HUES6 (cell line): ENCODE measurements at regions not wholly inside any gene's neighbourhood (a gene's known extent, or its start where the extent isn't known, plus 50 kb on each side); places are given as distances from the start of the nearest gene placed in this dataset.

Experiments used
- H3K27ac ChIP-seq: 2 replicates; pipeline ENCODE4 v1.7.0; 2013; ENCODE audit warnings: low read depth, mild to moderate bottlenecking, low read length, inconsistent platforms
- H3K27me3 ChIP-seq: 2 replicates; pipeline ENCODE4 v1.6.1; 2013; ENCODE audit warnings: low read length; ENCODE audit not compliant: control insufficient read depth, insufficient read depth
- H3K36me3 ChIP-seq: 2 replicates; pipeline ENCODE4 v1.6.1; 2013; ENCODE audit warnings: low read length; ENCODE audit not compliant: control insufficient read depth, insufficient read depth
- H3K4me1 ChIP-seq: 2 replicates; pipeline ENCODE4 v1.6.1; 2013; ENCODE audit warnings: low read length; ENCODE audit not compliant: control insufficient read depth, insufficient read depth
- H3K4me3 ChIP-seq: 2 replicates; pipeline ENCODE4 v1.5.1; 2013; ENCODE audit warnings: low read depth, low read length
- H3K9ac ChIP-seq: one replicate; pipeline ENCODE4 v1.6.1; 2013; ENCODE audit warnings: mild to moderate bottlenecking, low read length
- H3K9me3 ChIP-seq: 2 replicates; pipeline ENCODE4 v1.6.1; 2013; ENCODE audit warnings: low read depth, low read length; ENCODE audit not compliant: control insufficient read depth, insufficient read depth

DNA sequence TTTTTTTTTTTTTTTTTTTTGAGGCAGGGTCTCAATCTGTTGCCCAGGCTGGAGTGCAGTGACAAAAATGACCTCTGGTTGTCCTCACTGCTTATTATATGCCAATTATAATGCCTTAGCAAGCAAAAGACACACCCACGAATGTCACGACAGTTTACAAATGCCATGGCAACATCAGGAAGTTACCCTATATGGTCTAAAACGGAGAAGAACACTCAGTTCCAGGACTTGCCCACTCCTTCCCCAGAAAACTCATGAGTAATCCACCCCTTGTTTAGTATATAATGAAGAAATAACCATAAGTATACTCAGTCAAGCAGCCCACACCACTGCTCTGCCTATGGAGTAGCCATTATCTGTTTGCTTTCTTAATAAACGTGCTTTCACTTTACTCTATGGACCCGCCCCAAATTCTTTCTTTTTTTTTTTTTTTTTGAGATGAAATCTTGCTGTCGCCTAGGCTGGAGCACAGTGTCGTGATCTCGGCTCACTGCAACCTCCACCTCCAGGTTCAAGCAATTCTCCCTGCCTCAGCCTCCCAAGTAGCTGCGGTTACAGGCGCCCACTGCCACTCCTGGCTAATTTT lies 106.2 kb downstream of the SMIM20 start:
- H3K9me3 ChIP-seq = no peaks in the 10 kb centered on the region
- no peak overlapping the region for H3K9ac ChIP-seq
- H3K27ac ChIP-seq = no peak overlapping the region
- no peaks in the 10 kb centered on the region for H3K36me3 ChIP-seq
- H3K27me3 ChIP-seq = no peaks in the 10 kb centered on the region
- H3K4me1 ChIP-seq = no peaks in the 10 kb centered on the region
- no peak overlapping the region for H3K4me3 ChIP-seq

DNA sequence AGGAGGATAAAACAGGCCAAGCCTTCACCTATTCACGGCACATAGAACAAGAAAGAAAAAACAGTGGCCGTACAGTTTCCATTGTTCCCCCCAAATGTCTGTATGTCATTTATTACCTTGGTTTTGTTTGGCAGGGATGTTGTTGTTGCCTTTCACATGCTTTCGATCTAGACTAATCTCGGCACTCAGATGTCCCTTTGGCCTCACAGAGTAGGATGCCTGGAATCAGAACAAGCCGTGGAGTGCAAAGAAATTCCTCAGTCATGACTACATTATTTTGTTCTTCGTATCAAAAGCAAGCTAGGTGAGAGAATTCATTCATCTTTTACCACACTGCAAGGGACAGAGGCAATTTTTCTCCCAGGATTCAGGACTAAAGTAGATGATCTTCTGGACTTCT lies 106.9 kb downstream of the SMIM20 start:
- no peaks in the 10 kb centered on the region for H3K4me1 ChIP-seq
- no peak overlapping the region for H3K9ac ChIP-seq
- no peak overlapping the region for H3K27ac ChIP-seq
- H3K4me3 ChIP-seq = no peak overlapping the region
- no peaks in the 10 kb centered on the region for H3K27me3 ChIP-seq
- H3K9me3 ChIP-seq = no peaks in the 10 kb centered on the region
- H3K36me3 ChIP-seq = no peaks in the 10 kb centered on the region

DNA sequence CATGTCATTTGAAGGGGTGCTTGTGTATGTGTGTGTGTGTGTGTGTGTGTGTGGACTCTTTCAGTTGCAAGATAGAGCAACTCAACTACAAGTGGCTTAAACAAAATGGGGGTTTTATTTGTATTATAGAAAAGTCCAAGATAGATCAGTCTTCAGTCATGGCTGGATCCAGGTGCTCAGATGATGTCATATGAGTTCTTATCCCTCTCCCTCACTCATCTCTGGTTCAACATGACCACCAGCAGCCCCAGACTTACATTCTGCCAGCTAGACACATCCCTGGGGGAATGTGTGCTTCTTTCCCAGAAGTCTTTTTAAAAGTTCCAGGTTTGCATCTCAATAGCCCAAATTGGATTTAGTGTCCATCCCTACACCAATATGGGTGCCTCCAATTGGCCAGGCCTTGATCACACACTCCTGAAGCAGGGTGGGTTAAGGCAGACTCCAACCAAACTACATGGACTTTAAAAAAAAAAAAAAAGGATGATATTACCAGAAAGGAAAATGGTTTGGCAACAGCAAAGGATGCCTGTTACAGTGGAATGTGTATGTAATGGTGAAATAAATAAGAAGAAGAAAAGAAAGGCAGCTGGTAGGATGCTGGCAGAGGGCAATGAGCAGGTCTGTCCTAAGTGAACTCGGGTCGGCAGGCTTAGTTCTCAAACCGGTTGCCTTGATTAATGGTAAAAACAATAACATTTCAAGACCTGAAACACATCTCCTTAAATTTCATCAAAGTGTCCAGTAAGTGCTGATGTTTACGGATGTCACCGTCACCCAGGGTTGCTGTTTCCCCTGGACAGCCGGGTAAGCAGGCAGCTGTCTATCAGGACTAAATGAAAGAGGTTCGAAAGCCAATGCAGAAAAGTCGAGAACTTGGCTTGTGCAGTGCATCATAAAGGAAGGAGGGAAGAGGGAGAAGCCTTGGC lies 107.7 kb downstream of the SMIM20 start:
- Histone ChIP-seq H3K27ac (no peak overlapping the region), H3K4me1 (no peaks in the 10 kb centered on the region), H3K4me3 (no peak overlapping the region), H3K9me3 (no peaks in the 10 kb centered on the region), H3K36me3 (no peaks in the 10 kb centered on the region), H3K9ac (no peak overlapping the region), H3K27me3 (no peaks in the 10 kb centered on the region)

DNA sequence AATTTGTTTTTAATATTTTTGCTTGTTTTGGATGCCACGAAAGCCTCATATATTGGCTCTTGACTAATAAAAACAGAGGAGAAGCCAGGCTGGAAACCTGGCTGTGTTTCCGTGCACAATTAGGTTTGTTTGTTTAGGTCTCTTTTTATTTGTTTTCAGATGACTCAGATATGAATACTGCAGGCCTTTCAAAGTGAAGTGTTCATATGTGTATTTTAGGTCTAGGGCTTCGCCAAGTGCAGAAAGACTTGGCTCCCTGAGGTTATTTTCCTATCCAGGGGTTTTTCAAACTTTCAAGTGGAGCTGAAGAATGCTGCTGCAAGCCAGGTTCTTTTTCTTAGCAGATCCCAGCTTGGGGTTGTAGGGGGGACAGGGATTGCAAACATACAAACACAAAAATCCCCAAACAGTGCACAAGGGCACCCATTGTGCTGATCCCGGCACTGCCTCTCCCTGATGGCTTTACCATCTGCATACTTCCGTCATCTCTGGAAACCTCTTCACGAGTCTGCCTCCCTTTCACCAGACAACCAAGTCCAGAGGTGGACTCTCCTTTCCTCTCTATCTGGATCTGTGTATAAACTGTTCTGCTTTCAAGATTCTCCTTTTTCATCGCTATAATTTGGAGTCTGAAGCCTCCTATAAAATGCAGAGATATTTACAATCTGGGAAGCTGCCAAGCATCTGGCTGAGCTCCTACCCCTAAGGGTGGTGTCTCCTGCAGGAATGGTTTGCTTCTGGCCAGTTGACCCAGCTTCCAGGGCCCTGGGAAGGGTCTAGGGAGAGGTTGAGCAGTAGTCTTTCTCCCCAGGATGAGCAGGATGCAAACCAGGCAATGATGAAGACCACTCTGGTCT lies 108.6 kb downstream of the SMIM20 start:
- Histone ChIP-seq H3K4me1 (no peaks in the 10 kb centered on the region), H3K36me3 (no peaks in the 10 kb centered on the region), H3K27me3 (no peaks in the 10 kb centered on the region), H3K9ac (no peak overlapping the region), H3K27ac (no peak overlapping the region), H3K4me3 (no peak overlapping the region), H3K9me3 (no peaks in the 10 kb centered on the region)

DNA sequence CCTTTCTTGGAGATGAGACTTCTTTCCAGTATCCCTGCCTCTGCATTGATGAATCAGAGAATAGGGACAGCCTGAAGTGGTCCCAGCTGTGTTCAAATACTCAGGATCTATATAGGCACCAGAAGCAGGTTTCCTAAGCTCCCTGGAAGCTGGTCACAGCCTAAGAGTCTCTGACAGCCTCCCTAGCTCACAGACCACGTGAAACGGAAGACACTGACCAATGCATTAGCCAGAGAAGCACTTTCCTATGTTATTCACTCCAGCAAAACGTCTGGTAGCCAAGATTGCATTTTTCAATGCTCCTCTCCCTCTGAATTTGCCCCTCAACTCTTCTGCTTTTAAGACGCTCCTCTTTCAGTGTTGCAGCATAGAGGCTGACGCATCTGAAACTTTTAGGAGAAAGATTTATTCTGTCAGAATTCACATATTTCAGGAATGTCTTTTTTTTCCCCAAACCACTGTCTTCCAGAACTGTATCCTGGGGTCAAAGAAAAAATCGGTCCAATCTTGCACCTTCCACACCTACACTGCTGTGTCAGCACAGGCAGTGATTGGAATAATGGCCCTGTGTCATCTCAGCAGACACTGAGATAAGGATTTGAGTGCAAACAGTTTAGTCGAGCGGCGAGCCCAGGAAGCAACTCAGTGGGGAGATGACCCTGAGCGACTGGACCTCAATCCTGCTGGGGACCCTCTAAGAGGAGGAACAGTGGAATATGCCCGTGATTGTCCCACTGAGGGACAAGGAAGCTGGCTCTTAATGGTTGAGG lies 109.4 kb downstream of the SMIM20 start:
- Histone ChIP-seq H3K9me3 (no peaks in the 10 kb centered on the region), H3K9ac (no peak overlapping the region), H3K4me3 (no peak overlapping the region), H3K27ac (no peak overlapping the region), H3K4me1 (no peaks in the 10 kb centered on the region), H3K27me3 (no peaks in the 10 kb centered on the region), H3K36me3 (no peaks in the 10 kb centered on the region)

DNA sequence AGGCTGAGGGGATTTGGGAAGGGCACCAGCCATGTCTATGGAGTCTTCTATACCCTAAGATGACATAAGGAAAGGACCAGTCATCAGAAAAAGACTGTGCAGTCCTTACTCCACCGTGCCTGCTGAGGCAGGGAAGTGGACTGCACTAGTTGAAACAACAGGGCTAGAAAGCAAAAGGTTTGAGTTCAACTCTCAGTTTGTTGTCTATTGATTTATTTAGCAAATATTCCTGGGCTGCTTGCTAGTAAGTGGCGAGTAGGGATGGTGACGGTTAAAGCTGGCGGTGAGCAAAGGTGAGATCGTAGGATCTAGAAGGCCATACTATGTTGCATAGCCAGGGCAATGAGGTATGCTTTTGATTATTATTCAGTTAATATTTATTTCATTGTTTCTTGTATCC lies 110.1 kb downstream of the SMIM20 start:
- Histone ChIP-seq H3K9ac (no peak overlapping the region), H3K27ac (no peak overlapping the region), H3K36me3 (no peaks in the 10 kb centered on the region), H3K4me3 (no peak overlapping the region), H3K9me3 (no peaks in the 10 kb centered on the region), H3K27me3 (no peaks in the 10 kb centered on the region), H3K4me1 (peaks cover under 1% of the 10 kb centered on the region)

DNA sequence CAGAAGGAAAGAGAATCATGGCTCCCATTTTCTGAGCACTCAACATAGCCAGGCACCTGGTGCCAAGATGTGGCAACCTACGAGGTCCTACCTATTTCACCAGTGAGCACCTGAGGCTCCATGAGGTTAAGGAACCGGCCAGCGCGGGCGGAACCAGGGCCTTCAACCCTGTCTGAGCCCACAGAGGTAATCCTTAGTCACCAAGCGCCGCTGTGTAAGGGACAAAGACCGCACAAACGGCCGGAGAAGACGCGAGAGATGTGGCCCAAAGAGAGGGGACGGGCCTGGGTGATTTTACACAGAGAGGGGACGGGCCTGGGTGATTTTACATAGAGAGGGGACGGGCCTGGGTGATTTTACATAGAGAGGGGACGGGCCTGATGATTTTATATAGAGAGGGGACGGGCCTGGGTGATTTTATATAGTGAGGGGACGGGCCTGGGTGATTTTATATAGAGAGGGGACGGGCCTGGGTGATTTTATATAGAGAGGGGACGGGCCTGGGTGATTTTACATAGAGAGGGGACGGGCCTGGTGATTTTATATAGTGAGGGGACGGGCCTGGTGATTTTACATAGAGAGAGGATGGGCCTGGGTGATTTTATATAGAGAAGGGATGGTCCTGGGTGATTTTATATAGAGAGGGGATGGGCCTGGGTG lies 114.2 kb downstream of the SMIM20 start:
- H3K9ac ChIP-seq = peak overlapping the region; percentile 78

DNA sequence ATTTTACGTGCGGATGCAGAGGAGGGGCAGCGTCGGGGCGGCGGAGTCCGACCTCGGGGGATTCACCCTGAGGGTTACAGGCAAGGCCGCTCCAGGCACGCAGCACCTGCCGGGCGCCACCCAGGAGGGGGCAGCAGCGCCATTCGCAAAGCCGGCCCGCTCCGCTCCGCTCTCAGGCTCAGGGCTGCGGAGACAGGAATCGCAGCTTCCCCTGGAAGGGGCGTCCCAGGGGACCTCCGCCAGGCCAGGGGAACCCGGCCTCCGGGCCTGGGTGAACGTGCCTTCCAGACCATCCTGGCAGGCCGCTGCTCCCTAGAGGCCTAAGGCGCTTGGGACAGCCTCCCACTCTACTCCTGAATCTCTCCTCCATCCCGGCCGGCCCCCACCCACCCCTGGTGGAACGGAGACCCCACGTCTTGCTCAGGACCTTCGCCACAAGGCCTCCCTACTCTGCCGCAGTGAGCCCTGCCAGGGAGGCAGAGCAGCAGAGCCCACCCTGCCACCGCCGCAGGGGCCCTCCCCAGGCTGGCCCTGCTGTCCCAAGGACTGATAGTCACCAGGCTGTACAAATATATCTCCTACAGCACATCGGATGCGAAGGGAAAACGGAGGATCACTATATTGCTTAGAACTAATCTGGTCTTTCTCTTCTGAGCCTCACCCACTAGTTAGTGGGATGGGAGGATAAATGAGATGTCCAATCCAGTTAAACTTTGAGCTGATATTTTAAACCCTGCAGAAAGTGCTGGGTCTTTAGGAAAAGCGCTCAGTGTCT lies 115.0 kb downstream of the SMIM20 start:
- peak overlapping the region; percentile 78 for H3K9ac ChIP-seq
- H3K4me1 ChIP-seq = peaks cover 27% of the 10 kb centered on the region
- peaks cover 6% of the 10 kb centered on the region for H3K9me3 ChIP-seq
- no peaks in the 10 kb centered on the region for H3K36me3 ChIP-seq
- peak overlapping the region; percentile 52 for H3K4me3 ChIP-seq
- peaks cover 3% of the 10 kb centered on the region; the same call in 1 of the 2 replicates for H3K27me3 ChIP-seq
- H3K27ac ChIP-seq = peak overlapping the region; percentile 93

More for the DNA sequence above, 114.2 kb downstream of the SMIM20 start:
- Histone ChIP-seq H3K4me3 (peak overlapping the region; percentile 52), H3K4me1 (peaks cover 27% of the 10 kb centered on the region), H3K9me3 (no peaks in the 10 kb centered on the region; the same call in 1 of the 2 replicates), H3K27me3 (peaks cover 3% of the 10 kb centered on the region; the same call in 1 of the 2 replicates), H3K36me3 (no peaks in the 10 kb centered on the region), H3K27ac (0 out of 2 replicates have a peak overlapping the region, but pooled peaks have one; percentile 24)

DNA sequence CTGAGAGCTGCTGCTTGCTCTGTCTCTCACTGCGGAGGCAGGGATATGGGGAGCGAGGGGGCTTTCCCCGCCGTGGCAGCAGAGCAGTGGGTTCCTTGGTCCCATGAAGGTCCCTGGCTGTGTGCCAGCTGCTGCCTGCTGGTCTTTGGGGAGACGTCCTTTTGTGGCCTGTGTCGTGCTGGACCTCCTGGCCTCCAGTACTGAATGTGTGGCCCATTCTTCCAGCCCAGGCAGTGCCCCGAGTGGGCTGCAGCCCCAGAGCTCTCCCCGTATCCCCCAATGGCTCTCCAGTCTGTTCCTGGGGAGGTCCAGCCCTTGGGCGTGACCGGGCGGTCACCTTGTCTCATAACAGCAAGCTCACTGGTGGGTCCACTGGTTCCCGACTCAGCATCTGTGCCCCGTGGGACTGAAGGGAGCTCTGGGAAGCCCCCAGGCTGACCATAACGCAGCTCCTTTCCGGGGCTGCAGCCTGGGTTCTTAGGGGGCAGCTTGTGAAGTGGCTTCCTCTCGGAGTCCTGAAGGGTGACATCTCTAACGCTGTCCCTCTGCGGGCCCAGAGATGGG lies 115.6 kb downstream of the SMIM20 start:
- Histone ChIP-seq H3K9ac (peak overlapping the region; percentile 78), H3K27me3 (peaks cover 3% of the 10 kb centered on the region; the same call in 1 of the 2 replicates), H3K4me1 (peaks cover 27% of the 10 kb centered on the region), H3K27ac (peak overlapping the region; percentile 93), H3K36me3 (no peaks in the 10 kb centered on the region), H3K4me3 (peak overlapping the region; percentile 52), H3K9me3 (peaks cover 6% of the 10 kb centered on the region)
